ENCODE measurements at regions not wholly inside any gene's neighbourhood (a gene's known extent, or its start where the extent isn't known, plus 50 kb on each side); places are given as distances from the start of the nearest gene placed in this dataset.

DNA sequence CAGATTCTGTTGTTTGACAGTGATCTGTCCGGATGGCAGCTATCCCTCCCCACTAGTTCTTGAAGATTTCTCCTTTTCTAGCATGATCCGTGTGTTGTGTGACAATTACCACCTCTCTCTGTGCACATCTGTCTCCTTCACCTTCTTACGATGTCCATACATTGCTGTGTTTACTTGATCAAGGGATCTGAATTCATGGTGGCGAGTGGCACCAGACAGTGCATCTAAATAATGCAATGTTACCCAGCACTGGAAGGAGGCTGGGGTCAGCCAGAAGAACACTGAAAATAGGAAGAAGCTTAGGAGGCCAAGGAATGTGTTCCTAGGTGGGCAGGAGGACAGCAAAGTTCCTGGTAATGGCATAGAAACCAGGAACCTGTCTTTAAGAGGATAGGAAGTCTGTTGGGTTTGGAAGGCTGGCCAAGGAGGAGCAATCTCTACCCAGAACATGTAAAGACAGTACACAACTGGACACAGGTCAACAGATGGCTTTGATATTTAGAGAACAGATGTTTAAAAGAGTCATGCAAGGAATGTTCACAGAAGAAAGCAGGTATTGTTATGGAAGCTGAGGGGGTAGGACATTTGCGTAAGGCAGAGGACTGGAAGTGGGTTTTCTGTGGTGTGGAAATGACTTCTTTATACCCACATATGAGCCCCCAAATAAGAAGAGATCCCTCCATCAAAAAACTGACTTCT is 126.4 kb downstream of the HRH4 start:
- Mint-ChIP-seq H3K27me3 (ENCODE audit: low read depth) (no peaks in the 10 kb centered on the region), H3K4me3 (no peak overlapping the region), H3K4me1 (peaks cover 34% of the 10 kb centered on the region), H3K36me3 (peaks cover 8% of the 10 kb centered on the region; the same call in 1 of the 2 replicates), H3K27ac (peak overlapping the region; percentile 15), H3K9me3 (peaks cover 10% of the 10 kb centered on the region)
- TF ChIP-seq ZNF317 (CRISPR knock-in tag; IDR thresholded peaks at IDR 0.05; ENCODE audit: borderline replicate concordance, low read depth), result peak; percentile 50; the same call in 1 of the 2 replicates
- TF ChIP-seq, protein P1, sequence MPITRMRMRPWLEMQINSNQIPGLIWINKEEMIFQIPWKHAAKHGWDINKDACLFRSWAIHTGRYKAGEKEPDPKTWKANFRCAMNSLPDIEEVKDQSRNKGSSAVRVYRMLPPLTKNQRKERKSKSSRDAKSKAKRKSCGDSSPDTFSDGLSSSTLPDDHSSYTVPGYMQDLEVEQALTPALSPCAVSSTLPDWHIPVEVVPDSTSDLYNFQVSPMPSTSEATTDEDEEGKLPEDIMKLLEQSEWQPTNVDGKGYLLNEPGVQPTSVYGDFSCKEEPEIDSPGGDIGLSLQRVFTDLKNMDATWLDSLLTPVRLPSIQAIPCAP (CRISPR knock-in tag; IDR thresholded peaks at IDR 0.05), result no peak
- POLR2A ChIA-PET, result no interaction called here
- DNase-seq (ENCODE audit: low spot score) (no peak), ATAC-seq (no peak)
- CTCF ChIA-PET, result interaction anchor here (0.6 to 0.9 kb wide), 2 partner anchors 139 to 451 kb away, joined by 3 to 4 read pairs; no protein-coding TSS in a partner anchor

DNA sequence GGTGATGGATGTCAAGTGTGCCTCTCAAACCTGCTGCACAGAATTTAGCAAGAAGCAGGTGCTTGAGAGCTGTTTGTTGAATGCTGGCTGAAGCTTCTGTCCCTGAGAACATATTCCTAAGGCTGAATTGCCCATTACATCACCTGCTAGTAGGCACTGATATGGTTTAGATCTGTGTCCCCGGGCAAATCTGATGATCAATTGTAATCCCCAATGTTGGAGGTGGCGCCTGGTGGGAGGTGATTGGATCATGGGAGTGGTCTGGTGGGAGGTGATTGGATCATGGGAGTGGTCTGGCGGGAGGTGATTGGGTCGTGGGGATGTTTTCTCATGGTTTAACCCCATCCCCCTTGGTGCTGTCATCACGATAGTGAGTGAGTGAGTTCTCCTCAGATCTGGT is 128.0 kb downstream of the HRH4 start:
- Mint-ChIP-seq H3K36me3 (peaks cover 14% of the 10 kb centered on the region), H3K27ac (no peak overlapping the region), H3K9me3 (peaks cover 18% of the 10 kb centered on the region), H3K4me1 (peaks cover 34% of the 10 kb centered on the region), H3K27me3 (ENCODE audit: low read depth) (no peaks in the 10 kb centered on the region), H3K4me3 (no peak overlapping the region)
- DNase-seq (ENCODE audit: low spot score) (no peak), ATAC-seq (no peak)
- ChIA-PET POLR2A (no interaction called here), CTCF (no interaction called here)
- TF ChIP-seq GRHL2 (CRISPR knock-in tag; IDR thresholded peaks at IDR 0.05; ENCODE audit: insufficient replicate concordance, severe bottlenecking) (no peak), NFYB (CRISPR knock-in tag; conservative IDR thresholded peaks at IDR 0.05; ENCODE audit: low read depth) (no peak), JUN (CRISPR knock-in tag; IDR thresholded peaks at IDR 0.05) (no peak), FOXP1 (CRISPR knock-in tag; IDR thresholded peaks at IDR 0.05; ENCODE audit: borderline replicate concordance) (no peak), JAZF1 (CRISPR knock-in tag; IDR thresholded peaks at IDR 0.05) (no peak), OVOL2 (CRISPR knock-in tag; IDR thresholded peaks at IDR 0.05; ENCODE audit: borderline replicate concordance) (no peak)
- TF ChIP-seq, protein P2, sequence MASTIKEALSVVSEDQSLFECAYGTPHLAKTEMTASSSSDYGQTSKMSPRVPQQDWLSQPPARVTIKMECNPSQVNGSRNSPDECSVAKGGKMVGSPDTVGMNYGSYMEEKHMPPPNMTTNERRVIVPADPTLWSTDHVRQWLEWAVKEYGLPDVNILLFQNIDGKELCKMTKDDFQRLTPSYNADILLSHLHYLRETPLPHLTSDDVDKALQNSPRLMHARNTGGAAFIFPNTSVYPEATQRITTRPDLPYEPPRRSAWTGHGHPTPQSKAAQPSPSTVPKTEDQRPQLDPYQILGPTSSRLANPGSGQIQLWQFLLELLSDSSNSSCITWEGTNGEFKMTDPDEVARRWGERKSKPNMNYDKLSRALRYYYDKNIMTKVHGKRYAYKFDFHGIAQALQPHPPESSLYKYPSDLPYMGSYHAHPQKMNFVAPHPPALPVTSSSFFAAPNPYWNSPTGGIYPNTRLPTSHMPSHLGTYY (CRISPR knock-in tag; IDR thresholded peaks at IDR 0.05), result no peak
- TF ChIP-seq, protein P3, sequence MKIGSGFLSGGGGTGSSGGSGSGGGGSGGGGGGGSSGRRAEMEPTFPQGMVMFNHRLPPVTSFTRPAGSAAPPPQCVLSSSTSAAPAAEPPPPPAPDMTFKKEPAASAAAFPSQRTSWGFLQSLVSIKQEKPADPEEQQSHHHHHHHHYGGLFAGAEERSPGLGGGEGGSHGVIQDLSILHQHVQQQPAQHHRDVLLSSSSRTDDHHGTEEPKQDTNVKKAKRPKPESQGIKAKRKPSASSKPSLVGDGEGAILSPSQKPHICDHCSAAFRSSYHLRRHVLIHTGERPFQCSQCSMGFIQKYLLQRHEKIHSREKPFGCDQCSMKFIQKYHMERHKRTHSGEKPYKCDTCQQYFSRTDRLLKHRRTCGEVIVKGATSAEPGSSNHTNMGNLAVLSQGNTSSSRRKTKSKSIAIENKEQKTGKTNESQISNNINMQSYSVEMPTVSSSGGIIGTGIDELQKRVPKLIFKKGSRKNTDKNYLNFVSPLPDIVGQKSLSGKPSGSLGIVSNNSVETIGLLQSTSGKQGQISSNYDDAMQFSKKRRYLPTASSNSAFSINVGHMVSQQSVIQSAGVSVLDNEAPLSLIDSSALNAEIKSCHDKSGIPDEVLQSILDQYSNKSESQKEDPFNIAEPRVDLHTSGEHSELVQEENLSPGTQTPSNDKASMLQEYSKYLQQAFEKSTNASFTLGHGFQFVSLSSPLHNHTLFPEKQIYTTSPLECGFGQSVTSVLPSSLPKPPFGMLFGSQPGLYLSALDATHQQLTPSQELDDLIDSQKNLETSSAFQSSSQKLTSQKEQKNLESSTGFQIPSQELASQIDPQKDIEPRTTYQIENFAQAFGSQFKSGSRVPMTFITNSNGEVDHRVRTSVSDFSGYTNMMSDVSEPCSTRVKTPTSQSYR (CRISPR knock-in tag; IDR thresholded peaks at IDR 0.05), result no peak
- TF ChIP-seq, protein P4, sequence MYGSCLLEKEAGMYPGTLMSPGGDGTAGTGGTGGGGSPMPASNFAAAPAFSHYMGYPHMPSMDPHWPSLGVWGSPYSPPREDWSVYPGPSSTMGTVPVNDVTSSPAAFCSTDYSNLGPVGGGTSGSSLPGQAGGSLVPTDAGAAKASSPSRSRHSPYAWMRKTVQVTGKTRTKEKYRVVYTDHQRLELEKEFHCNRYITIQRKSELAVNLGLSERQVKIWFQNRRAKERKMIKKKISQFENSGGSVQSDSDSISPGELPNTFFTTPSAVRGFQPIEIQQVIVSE (CRISPR knock-in tag; IDR thresholded peaks at IDR 0.05; ENCODE audit: borderline replicate concordance), result no peak
- TF ChIP-seq, protein P5, sequence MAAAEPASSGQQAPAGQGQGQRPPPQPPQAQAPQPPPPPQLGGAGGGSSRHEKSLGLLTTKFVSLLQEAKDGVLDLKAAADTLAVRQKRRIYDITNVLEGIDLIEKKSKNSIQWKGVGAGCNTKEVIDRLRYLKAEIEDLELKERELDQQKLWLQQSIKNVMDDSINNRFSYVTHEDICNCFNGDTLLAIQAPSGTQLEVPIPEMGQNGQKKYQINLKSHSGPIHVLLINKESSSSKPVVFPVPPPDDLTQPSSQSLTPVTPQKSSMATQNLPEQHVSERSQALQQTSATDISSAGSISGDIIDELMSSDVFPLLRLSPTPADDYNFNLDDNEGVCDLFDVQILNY (CRISPR knock-in tag; IDR thresholded peaks at IDR 0.05), result no peak
- TF ChIP-seq, protein P6, sequence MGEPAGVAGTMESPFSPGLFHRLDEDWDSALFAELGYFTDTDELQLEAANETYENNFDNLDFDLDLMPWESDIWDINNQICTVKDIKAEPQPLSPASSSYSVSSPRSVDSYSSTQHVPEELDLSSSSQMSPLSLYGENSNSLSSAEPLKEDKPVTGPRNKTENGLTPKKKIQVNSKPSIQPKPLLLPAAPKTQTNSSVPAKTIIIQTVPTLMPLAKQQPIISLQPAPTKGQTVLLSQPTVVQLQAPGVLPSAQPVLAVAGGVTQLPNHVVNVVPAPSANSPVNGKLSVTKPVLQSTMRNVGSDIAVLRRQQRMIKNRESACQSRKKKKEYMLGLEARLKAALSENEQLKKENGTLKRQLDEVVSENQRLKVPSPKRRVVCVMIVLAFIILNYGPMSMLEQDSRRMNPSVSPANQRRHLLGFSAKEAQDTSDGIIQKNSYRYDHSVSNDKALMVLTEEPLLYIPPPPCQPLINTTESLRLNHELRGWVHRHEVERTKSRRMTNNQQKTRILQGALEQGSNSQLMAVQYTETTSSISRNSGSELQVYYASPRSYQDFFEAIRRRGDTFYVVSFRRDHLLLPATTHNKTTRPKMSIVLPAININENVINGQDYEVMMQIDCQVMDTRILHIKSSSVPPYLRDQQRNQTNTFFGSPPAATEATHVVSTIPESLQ (CRISPR knock-in tag; IDR thresholded peaks at IDR 0.05), result no peak
- TF ChIP-seq, protein P7, sequence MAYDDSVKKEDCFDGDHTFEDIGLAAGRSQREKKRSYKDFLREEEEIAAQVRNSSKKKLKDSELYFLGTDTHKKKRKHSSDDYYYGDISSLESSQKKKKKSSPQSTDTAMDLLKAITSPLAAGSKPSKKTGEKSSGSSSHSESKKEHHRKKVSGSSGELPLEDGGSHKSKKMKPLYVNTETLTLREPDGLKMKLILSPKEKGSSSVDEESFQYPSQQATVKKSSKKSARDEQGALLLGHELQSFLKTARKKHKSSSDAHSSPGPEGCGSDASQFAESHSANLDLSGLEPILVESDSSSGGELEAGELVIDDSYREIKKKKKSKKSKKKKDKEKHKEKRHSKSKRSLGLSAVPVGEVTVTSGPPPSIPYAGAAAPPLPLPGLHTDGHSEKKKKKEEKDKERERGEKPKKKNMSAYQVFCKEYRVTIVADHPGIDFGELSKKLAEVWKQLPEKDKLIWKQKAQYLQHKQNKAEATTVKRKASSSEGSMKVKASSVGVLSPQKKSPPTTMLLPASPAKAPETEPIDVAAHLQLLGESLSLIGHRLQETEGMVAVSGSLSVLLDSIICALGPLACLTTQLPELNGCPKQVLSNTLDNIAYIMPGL (CRISPR knock-in tag; IDR thresholded peaks at IDR 0.05), result no peak
- TF ChIP-seq, protein P8, sequence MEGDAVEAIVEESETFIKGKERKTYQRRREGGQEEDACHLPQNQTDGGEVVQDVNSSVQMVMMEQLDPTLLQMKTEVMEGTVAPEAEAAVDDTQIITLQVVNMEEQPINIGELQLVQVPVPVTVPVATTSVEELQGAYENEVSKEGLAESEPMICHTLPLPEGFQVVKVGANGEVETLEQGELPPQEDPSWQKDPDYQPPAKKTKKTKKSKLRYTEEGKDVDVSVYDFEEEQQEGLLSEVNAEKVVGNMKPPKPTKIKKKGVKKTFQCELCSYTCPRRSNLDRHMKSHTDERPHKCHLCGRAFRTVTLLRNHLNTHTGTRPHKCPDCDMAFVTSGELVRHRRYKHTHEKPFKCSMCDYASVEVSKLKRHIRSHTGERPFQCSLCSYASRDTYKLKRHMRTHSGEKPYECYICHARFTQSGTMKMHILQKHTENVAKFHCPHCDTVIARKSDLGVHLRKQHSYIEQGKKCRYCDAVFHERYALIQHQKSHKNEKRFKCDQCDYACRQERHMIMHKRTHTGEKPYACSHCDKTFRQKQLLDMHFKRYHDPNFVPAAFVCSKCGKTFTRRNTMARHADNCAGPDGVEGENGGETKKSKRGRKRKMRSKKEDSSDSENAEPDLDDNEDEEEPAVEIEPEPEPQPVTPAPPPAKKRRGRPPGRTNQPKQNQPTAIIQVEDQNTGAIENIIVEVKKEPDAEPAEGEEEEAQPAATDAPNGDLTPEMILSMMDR (IDR thresholded peaks at IDR 0.05), result no peak
- TF ChIP-seq, protein P9, sequence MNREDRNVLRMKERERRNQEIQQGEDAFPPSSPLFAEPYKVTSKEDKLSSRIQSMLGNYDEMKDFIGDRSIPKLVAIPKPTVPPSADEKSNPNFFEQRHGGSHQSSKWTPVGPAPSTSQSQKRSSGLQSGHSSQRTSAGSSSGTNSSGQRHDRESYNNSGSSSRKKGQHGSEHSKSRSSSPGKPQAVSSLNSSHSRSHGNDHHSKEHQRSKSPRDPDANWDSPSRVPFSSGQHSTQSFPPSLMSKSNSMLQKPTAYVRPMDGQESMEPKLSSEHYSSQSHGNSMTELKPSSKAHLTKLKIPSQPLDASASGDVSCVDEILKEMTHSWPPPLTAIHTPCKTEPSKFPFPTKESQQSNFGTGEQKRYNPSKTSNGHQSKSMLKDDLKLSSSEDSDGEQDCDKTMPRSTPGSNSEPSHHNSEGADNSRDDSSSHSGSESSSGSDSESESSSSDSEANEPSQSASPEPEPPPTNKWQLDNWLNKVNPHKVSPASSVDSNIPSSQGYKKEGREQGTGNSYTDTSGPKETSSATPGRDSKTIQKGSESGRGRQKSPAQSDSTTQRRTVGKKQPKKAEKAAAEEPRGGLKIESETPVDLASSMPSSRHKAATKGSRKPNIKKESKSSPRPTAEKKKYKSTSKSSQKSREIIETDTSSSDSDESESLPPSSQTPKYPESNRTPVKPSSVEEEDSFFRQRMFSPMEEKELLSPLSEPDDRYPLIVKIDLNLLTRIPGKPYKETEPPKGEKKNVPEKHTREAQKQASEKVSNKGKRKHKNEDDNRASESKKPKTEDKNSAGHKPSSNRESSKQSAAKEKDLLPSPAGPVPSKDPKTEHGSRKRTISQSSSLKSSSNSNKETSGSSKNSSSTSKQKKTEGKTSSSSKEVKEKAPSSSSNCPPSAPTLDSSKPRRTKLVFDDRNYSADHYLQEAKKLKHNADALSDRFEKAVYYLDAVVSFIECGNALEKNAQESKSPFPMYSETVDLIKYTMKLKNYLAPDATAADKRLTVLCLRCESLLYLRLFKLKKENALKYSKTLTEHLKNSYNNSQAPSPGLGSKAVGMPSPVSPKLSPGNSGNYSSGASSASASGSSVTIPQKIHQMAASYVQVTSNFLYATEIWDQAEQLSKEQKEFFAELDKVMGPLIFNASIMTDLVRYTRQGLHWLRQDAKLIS (CRISPR knock-in tag; IDR thresholded peaks at IDR 0.05; ENCODE audit: borderline replicate concordance), result no peak

Data from WTC11 (cell line).